ENCODE measurements at regions not wholly inside any gene's neighbourhood (a gene's known extent, or its start where the extent isn't known, plus 50 kb on each side); places are given as distances from the start of the nearest gene placed in this dataset.

GRCh38 chr6:164408868-164409267 lies 900.5 kb downstream of the C6orf118 start:
- DNase-seq: no peak
- H3K27ac ChIP-seq: no peak overlapping the region
- TF ChIP-seq CTCF (IDR thresholded peaks at IDR 0.05): no peak
- H3K36me3 ChIP-seq: no peaks in the 10 kb centered on the region
- H3K4me1 ChIP-seq: no peaks in the 10 kb centered on the region
- no peak overlapping the region for H3K4me3 ChIP-seq
- H3K9me3 ChIP-seq: no peaks in the 10 kb centered on the region
- intact Hi-C loops (cut with DNase I): no loop called here
- no peak for ATAC-seq
- no peaks in the 10 kb centered on the region for H3K27me3 ChIP-seq

- Histone ChIP-seq H3K4me3 (no peak overlapping the region), H3K27me3 (no peaks in the 10 kb centered on the region), H3K36me3 (no peaks in the 10 kb centered on the region), H3K4me1 (no peaks in the 10 kb centered on the region), H3K9me3 (no peaks in the 10 kb centered on the region), H3K27ac (no peak overlapping the region)
- intact Hi-C loops (cut with DNase I): no loop called here
- no peak for ATAC-seq
- DNase-seq: no peak
- TF ChIP-seq CTCF (IDR thresholded peaks at IDR 0.05): no peak
These were observed 904.5 kb downstream of the C6orf118 start for GRCh38 chr6:164404812-164405488.

- Histone ChIP-seq H3K4me3 (no peak overlapping the region), H3K27ac (no peak overlapping the region), H3K4me1 (no peaks in the 10 kb centered on the region), H3K36me3 (no peaks in the 10 kb centered on the region), H3K9me3 (no peaks in the 10 kb centered on the region), H3K27me3 (no peaks in the 10 kb centered on the region)
- intact Hi-C loops (cut with DNase I): no loop called here
- TF ChIP-seq CTCF (IDR thresholded peaks at IDR 0.05): no peak
- ATAC-seq (no peak), DNase-seq (no peak)
These were observed 907.5 kb downstream of the C6orf118 start for GRCh38 chr6:164401871-164402270.

GRCh38 chr6:164398647-164399046 lies 910.8 kb downstream of the C6orf118 start:
- Histone ChIP-seq H3K4me1 (no peaks in the 10 kb centered on the region), H3K27ac (no peak overlapping the region), H3K9me3 (no peaks in the 10 kb centered on the region), H3K4me3 (no peak overlapping the region), H3K27me3 (no peaks in the 10 kb centered on the region), H3K36me3 (no peaks in the 10 kb centered on the region)
- no peak for ATAC-seq
- intact Hi-C loops (cut with DNase I): no loop called here
- DNase-seq: no peak
- TF ChIP-seq CTCF (IDR thresholded peaks at IDR 0.05): no peak

GRCh38 chr6:164396071-164397047 lies 913.0 kb downstream of the C6orf118 start:
- intact Hi-C loops (cut with DNase I): no loop called here
- peak overlapping the region; percentile 12 for H3K4me3 ChIP-seq
- H3K4me1 ChIP-seq: no peaks in the 10 kb centered on the region
- DNase-seq (no peak), ATAC-seq (peak; percentile 22)
- no peaks in the 10 kb centered on the region for H3K36me3 ChIP-seq
- no peaks in the 10 kb centered on the region for H3K27me3 ChIP-seq
- H3K27ac ChIP-seq: no peak overlapping the region
- no peaks in the 10 kb centered on the region for H3K9me3 ChIP-seq
- no peak for TF ChIP-seq CTCF (IDR thresholded peaks at IDR 0.05)
